Smooth muscle cell (in vitro differentiated cells): ENCODE measurements at regions not wholly inside any gene's neighbourhood (a gene's known extent, or its start where the extent isn't known, plus 50 kb on each side); places are given as distances from the start of the nearest gene placed in this dataset.

Experiments used
- DNase-seq: peaks from one replicate; lab custom pipeline; 2025; ENCODE audit not compliant: unreplicated experiment; lab: John Stamatoyannopoulos, UW
- H2AFZ ChIP-seq: fragments of 200-600 bp; sonication (generic); 2 replicates; pipeline ENCODE4 v1.6.0; 2016; ENCODE audit warnings: antibody characterized with exemption, low read depth, mild to moderate bottlenecking
- H3F3A ChIP-seq: fragments of 200-600 bp; sonication (generic); 2 replicates; pipeline ENCODE4 v1.6.0; 2017; ENCODE audit warnings: antibody characterized with exemption, low read depth
- H3K27ac ChIP-seq: fragments of 200-600 bp; sonication (generic); 2 replicates; pipeline ENCODE4 v1.5.1; 2016; ENCODE audit warnings: low read depth, mild to moderate bottlenecking
- H3K27me3 ChIP-seq: fragments of 200-600 bp; sonication (generic); 2 replicates; pipeline ENCODE4 v1.6.1; 2016; ENCODE audit warnings: low read depth, mild to moderate bottlenecking
- H3K36me3 ChIP-seq: fragments of 200-600 bp; sonication (generic); 2 replicates; pipeline ENCODE4 v1.5.1; 2016; ENCODE audit warnings: low read depth
- H3K4me1 ChIP-seq: fragments of 200-600 bp; sonication (generic); 2 replicates; pipeline ENCODE4 v1.5.1; 2016; ENCODE audit warnings: low read depth
- H3K4me2 ChIP-seq: fragments of 200-600 bp; sonication (generic); 2 replicates; pipeline ENCODE4 v1.6.0; 2016; ENCODE audit warnings: mild to moderate bottlenecking
- H3K4me3 ChIP-seq: fragments of 200-600 bp; sonication (generic); 2 replicates; pipeline ENCODE4 v1.5.1; 2016; ENCODE audit warnings: mild to moderate bottlenecking
- H3K79me2 ChIP-seq: fragments of 200-600 bp; sonication (generic); 2 replicates; pipeline ENCODE4 v1.6.0; 2016; ENCODE audit warnings: low read depth, mild to moderate bottlenecking
- H3K9ac ChIP-seq: fragments of 200-600 bp; sonication (generic); 2 replicates; pipeline ENCODE4 v1.6.0; 2016; ENCODE audit warnings: low read depth
- H3K9me3 ChIP-seq: fragments of 200-600 bp; sonication (generic); replicated peaks from 2 replicates; pipeline ENCODE4 v1.5.1; 2016; ENCODE audit warnings: low read depth
- H4K20me1 ChIP-seq: fragments of 200-600 bp; sonication (generic); 2 replicates; pipeline ENCODE4 v1.6.0; 2016; ENCODE audit warnings: low read depth
- CTCF ChIP-seq: fragments of 200-600 bp; sonication (generic); IDR thresholded peaks from 2 replicates; pipeline ENCODE4 v1.5.1; 2017; ENCODE audit warnings: borderline replicate concordance, mild to moderate bottlenecking, antibody characterized with exemption; ENCODE audit not compliant: insufficient read depth, poor library complexity, severe bottlenecking
- WGBS: methylation state at CpG from one replicate; pipeline ENCODE4 v1.1.7; 2016; ENCODE audit warnings: low lambda C conversion rate; 5-methylcytosine and 5-hydroxymethylcytosine counted together

DNA sequence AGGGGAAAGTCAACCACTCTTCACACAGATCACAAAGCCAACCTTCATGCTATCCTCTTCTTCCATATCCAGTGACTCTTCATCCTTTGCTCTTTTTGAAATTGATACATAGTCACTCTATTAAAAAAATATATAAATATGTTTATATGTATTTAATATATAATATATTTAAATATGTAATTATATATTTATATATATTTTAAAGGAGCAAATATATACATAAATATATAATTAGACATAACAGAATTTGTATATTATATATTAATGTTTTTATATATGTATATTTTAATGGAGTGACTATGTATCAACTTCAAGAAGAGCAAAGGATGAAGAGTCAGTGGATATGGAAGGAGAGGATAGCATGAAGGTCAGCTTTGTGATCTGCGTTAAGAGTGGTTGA is 374.9 kb downstream of the CDH9 start:
- no peak for DNase-seq
- Histone ChIP-seq H3K9me3 (no peaks in the 10 kb centered on the region), H3K79me2 (no peaks in the 10 kb centered on the region), H2AFZ (no peak overlapping the region), H3K27me3 (no peaks in the 10 kb centered on the region), H3K9ac (no peak overlapping the region), H3K4me1 (no peaks in the 10 kb centered on the region), H3K4me3 (no peak overlapping the region), H3F3A (no peaks in the 10 kb centered on the region), H3K27ac (no peak overlapping the region), H3K36me3 (no peaks in the 10 kb centered on the region), H4K20me1 (no peaks in the 10 kb centered on the region), H3K4me2 (no peak overlapping the region)
- WGBS = 100% methylated on average over 1 of the region's 1 CpG
- no peak for TF ChIP-seq CTCF

- H3K4me2 ChIP-seq = no peak overlapping the region
- no peaks in the 10 kb centered on the region for H3F3A ChIP-seq
- no peaks in the 10 kb centered on the region for H3K27me3 ChIP-seq
- H3K9ac ChIP-seq = no peak overlapping the region
- no peaks in the 10 kb centered on the region for H3K36me3 ChIP-seq
- no peaks in the 10 kb centered on the region for H3K79me2 ChIP-seq
- no peak for TF ChIP-seq CTCF
- H4K20me1 ChIP-seq = no peaks in the 10 kb centered on the region
- H2AFZ ChIP-seq = no peak overlapping the region
- no peak overlapping the region for H3K27ac ChIP-seq
- H3K4me3 ChIP-seq = no peak overlapping the region
- no peak for DNase-seq
- 87% methylated on average over 2 of the region's 2 CpGs for WGBS
- no peaks in the 10 kb centered on the region for H3K9me3 ChIP-seq
- no peaks in the 10 kb centered on the region for H3K4me1 ChIP-seq
Observed at GRCh38 chr5:26662806-26663360, 375.5 kb downstream of the CDH9 start.

- Histone ChIP-seq H3K79me2 (no peaks in the 10 kb centered on the region), H3K4me1 (no peaks in the 10 kb centered on the region), H3K4me3 (no peak overlapping the region), H3K27ac (no peak overlapping the region), H3K9me3 (no peaks in the 10 kb centered on the region), H3K36me3 (no peaks in the 10 kb centered on the region), H4K20me1 (no peaks in the 10 kb centered on the region), H3K27me3 (no peaks in the 10 kb centered on the region), H3K9ac (no peak overlapping the region), H2AFZ (no peak overlapping the region), H3K4me2 (no peak overlapping the region), H3F3A (no peaks in the 10 kb centered on the region)
- DNase-seq = no peak
- 94% methylated on average over 12 of the region's 12 CpGs for WGBS
- no peak for TF ChIP-seq CTCF
Observed at GRCh38 chr5:26660116-26660515, 378.3 kb downstream of the CDH9 start.

- H3K4me2 ChIP-seq = no peak overlapping the region
- H3K9me3 ChIP-seq = no peaks in the 10 kb centered on the region
- H3K36me3 ChIP-seq = no peaks in the 10 kb centered on the region
- DNase-seq = no peak
- no peak for TF ChIP-seq CTCF
- H3K79me2 ChIP-seq = no peaks in the 10 kb centered on the region
- no peak overlapping the region for H2AFZ ChIP-seq
- WGBS = 53% methylated on average over 3 of the region's 3 CpGs
- no peaks in the 10 kb centered on the region for H3K4me1 ChIP-seq
- no peak overlapping the region for H3K27ac ChIP-seq
- H3K27me3 ChIP-seq = no peaks in the 10 kb centered on the region
- H3F3A ChIP-seq = no peaks in the 10 kb centered on the region
- no peak overlapping the region for H3K9ac ChIP-seq
- H4K20me1 ChIP-seq = no peaks in the 10 kb centered on the region
- H3K4me3 ChIP-seq = no peak overlapping the region
Observed at GRCh38 chr5:26649000-26649399, 389.4 kb downstream of the CDH9 start.
